ENCODE measurements at regions not wholly inside any gene's neighbourhood (a gene's known extent, or its start where the extent isn't known, plus 50 kb on each side); places are given as distances from the start of the nearest gene placed in this dataset.
A peak's percentile ranks its signal among the peaks of the same experiment; 100 is the strongest.
"Not testable (repeated sequence)": the region's sequence is repeated elsewhere in the genome, so short reads cannot be mapped to it uniquely, and the experiment has no call there.

DNA sequence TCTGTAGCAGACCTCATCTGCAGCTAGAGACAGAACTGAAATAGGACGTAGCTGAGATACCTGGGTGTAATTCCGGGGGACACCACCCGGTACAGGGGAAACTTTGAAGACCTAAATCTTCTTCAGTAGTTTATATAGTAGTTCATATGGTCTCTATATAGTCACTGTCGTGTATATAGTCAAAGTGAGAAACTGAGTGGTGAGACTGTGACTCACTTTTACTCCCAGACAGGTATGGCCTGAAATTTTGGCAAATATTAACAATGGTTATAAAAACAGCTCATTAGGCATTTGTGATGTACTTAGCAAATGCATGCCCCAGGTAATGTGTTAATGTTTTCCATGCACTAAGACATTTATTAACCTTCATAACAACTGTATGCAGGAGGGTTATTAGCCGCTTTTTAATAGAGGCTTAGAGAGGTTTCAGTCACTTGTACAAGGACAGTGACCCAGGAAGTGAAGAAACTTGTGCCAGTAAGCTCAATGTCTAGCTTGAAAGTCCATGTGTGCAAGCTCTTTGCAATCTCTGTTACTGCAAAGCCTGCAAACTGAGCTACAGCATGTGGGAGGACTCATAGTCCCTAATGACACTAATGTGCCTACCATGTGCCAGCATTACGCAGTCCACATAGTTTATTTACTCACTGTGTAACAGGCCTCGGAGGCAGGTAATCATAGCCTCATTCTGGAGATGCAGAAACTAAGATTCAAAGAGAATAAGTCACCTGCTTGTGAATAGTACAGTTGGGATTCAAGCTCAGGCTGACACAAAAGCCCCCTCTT, 165.4 kb upstream of the CHD6 start:
- no peak for DNase-seq

DNA sequence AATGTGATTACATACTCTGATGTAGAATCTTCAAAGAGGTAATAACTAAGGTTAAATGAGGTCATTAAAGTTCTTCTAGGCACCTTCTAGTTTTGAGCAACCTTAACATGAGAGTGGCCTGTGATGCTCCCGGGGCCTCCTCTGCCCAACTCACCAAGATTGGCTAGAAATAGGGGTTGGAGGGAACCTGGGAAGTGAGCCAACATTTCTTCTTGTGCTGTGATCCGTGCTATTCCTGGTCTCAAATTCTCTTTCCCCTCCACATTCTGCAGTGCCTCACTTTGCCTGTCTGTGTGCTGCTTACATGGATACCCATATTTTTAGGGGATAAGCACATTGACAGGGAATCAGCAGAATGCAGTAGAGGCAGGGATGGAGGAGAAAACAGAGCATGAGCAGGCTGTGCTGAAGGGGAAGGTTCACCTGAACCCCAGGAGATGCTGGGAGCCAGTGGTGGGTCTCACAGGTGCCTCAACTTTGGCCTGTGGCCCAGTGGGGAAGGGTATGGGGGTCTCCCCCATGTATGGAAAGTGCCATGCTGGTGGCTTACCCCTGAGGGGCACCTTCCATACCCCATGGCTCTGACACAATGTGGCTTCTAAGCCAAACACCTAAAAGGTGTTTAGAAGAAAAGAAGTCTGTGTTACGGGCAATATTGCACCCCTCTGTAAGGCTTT, 164.7 kb upstream of the CHD6 start:
- DNase-seq, result no peak

DNA sequence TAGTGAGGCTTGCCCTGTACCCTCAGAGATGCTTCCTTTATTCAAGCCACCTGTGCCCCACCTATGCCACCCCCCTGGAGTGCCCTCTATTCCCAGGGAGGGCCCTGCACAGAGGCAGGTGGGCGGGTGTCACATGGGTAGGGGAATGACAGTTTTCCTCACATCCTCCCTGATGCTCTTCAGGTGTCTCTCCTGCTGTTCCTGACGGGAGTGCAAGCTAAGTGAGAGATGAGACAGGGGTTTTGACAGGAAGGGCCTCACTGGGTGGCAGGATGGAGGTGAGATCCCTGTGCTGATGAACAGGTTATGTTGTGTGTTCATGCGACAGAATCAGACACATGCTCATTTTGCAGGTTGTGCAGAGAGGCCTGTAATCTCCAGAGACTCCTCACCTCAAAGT, 164.1 kb upstream of the CHD6 start:
- DNase-seq, result no peak

DNA sequence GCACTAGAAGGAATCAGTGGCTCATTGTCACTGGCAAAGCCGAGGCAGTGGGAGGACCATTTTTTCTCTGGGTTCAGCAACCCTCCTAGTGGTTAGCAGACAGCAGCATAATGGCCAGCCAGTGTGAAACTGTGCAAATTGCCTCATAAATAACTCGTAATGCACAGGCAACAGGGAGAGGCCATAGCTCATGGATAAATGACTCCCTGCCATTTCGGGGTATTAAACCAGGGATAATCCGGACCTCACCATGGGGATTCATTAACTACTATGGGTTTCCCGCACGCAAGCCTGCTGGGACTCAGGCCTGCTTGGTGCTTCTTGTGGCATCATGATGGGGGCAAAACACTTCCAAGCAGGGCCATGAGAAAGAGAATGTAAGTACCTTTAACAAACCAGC, 158.2 kb upstream of the CHD6 start:
- peak; percentile 31 for DNase-seq

DNA sequence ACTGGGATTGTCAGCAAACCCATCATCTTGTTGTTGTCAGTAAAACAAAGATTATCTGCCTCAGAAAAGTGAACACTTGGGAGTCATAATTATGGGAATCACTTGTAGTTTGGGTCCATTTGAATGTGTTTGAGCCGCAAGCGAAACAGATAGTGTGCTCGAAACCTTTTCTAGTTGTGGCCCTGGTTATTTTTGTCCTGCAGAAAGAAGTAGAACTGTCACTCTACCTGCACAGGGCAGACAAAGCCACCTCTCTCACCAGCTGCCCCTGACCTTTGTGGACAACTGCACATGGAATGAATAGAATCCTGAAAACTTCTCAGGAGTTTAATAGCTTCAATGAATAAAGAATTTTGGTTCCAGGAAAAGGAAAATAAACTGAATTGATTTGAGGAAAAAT, 156.1 kb upstream of the CHD6 start:
- DNase-seq, result no peak

DNA sequence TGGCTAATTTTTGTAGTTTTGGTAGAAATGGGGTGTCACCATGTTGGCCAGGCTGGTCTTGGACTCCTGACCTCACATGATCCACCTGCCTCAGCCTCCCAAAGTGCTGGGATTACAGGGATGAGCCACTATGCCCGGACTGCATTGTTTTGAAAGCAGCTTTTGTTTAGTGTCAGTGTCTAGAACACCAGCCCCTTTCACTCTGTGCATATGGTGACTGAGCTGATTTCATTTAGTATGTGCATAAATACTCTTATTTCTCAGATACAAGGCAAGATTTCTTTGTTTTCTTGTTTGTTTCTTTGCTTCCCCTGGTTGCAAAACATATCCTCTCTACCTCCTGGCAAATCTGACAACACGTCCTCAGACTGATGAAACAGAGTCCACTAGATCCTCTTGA, 152.8 kb upstream of the CHD6 start:
- DNase-seq, result no peak

DNA sequence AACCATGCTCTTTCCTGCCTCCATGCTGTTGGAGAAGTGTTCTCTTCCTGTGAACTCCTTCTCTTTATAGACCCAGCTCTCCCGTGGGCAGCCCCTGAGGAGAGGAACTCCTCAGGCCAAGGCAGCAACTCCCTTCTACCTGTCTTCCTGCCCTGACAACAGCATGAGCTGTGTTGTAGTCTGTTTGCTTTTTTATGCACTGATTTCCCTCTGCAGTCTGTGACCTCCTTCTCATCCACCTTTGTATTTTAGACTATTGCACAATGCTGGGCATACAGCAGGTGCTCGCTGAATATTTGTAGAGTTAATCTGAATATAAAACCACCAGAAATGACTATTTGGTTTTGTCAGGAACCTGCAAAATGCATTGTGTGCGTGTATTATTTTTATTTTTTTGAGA, 152.2 kb upstream of the CHD6 start:
- no peak for DNase-seq

DNA sequence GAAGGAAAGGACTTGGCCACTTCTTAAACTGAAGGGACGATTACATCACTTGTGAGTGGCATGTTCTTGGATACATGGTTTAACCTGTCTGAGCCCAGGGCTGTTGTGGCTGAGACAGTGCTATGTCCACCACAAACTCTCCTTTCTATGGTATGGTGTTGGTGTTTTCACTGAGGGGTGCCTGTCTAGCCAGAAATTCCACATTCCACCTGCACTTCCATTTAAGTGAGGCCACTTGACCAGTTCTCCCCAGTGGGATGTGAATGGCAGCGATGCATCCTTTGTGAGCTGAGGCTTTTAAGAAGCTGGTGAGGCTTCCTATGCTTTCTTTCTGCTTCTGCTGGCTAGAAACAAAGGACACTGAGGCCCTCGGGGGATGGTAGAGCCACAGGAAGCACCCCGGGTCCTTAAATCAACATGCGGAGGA, 151.4 kb upstream of the CHD6 start:
- no peak for DNase-seq

DNA sequence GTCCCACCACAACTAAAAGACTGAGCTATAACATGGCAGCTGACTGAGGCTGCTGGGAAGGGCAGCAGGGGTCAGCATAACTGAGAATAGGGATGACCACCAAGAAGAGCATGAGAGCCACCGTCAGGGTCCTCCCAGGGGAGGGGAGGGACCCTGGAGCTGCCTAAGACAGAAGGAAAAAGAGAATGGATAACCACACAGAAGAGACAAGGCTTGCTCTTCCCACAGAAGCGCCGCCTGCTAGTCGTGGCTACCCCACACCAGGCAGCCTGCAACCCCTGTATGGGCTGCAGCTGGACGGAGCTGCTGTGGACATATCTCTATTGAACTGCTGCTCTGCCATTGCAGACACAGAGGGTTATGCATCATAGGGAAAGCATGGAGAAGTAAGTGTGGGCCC, 132.0 kb upstream of the CHD6 start:
- no peak for DNase-seq

DNA sequence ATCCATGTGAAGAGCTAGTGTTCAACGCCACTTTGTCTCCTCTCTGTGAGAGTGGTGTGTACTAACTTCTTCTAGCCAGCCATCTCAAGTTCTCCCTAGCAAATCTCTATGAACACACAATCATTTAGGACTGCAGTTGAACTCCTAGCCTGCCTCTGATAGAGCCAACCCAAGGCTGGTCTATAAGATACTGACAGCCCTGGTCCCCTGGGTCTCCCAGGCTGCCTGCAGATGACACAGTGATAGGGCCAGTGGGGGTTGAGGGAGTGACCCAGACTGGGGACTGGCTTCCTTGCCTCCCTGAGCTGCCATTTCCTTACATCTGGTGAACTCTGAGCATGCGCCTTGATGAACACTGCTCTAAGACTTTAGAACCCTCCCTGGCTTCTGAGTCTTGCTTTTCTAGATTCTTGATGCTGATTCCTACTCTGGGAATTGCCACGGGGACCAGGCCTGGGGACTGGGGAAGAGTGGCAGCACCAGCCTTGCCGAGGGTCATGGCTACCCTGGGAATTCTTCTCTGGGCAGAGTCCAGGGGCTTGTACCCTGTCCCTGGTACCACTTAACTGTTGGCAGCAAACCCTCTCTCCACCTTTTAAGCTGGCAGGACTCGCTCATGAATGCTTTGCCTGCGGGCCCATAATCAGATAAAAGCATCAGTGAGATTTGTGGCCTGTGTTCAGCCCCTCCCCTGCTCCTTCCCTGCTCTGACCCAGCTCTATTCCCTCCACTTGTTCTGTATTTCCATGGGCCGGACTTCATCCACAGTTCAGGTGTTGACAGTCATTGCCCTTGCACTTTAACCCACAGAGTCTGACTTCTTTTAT, 130.8 kb upstream of the CHD6 start:
- DNase-seq, result no peak

DNA sequence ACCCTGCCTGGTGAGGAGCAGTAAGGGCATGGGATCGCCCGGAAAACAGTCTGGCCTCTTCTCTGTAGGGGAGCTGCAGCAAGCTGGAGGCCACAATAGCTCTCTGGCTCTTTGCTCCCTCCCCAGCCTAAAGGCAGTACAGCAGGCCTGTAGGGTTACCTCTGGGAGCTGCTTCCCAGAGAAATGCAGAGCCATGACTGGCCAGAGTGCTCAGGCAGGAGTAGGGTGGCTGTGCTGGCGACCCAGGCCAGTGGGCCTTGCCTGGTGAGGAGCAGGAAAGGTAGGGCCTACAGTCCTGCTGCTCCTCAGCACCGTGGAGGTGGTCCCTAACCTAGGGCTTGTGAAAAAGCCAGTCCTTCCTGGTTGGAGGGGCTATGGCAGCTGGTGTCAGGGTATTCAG, 129.9 kb upstream of the CHD6 start:
- no peak for DNase-seq

DNA sequence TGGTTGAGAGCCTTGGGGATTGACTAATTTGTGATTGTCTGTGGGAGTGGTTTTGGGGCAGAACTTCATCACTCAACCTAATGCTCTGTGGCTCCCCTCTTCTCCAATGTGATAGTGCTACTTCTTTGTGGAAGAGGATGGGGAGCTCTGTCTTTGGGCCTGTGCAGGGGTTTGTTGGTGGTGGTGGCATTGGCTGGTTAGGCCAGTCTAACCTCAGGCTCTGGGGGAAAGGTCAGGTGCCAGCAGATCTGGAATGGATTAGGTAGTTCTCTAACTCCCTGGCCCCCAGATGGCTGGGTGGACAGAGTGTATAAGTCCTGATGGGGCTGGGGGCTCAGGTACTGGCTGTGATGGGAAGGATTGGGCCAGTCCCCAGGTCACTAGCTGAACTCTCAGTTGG, 129.0 kb upstream of the CHD6 start:
- no peak for DNase-seq

DNA sequence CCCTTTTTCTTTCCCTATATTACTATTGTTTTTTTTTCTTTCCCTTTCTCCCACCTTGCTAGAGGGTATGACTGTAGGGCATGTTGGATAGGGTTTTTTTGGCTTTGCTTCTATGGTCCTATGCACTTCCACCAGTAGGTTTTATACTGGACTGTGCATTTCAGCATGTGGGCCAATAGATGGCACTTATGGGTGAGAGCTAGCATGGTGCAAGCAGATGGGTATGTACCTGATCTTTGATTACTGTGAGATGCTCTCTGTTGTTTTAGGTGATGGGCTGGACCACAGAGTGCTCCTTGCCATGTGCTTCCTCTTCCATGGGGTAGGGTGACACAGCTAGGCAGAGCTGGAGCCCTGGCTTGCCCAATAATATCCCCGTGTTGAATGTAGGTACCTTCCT, 128.5 kb upstream of the CHD6 start:
- DNase-seq, result no peak

DNA sequence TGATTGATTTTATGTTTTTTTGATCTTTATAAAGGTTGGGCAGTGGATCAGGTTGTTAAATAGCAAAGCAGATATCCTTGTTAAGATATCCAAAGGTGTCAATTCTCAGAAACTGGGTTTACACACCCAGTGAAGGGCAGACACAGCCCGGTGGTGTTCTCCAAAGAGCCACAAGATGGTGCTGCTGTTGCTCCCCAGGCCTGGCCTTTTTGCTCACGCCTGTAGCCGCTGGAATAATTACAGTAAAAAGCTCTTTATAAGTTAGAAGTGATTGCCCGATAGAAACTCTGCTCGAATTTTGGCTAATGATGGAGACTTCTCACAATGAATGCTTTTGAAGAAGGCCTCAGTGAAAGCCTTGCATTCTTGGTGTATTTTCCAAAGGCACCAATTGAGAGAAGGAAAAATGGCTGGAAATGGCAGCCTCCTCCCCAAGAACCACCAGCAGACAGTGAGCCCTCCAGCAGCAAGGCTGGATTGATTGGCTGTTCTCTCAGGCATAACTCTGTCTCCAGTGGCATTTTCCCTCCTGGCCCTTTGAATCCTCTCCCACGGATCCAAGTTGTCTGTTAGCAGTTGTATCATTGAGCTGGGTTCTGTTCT, 120.5 kb upstream of the CHD6 start:
- peak; percentile 75 for DNase-seq

DNA sequence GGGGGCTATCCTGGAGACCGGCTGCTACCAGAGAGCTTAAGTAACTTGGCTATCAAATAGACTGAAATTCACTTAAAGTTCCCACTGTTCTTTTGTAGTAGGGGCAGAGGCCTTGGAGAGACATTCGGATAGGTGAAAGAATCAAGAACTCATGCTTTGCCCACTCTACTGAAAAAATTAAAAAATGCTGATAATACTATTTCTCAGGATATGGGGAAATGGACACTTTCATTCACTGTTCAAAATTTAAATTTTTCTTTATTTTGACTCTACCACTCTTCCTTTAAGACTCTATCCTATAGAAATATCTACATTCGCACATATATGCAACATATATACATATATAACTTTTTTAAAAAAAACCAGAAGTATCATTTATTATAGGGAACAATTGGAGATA, 117.8 kb upstream of the CHD6 start:
- DNase-seq, result no peak

DNA sequence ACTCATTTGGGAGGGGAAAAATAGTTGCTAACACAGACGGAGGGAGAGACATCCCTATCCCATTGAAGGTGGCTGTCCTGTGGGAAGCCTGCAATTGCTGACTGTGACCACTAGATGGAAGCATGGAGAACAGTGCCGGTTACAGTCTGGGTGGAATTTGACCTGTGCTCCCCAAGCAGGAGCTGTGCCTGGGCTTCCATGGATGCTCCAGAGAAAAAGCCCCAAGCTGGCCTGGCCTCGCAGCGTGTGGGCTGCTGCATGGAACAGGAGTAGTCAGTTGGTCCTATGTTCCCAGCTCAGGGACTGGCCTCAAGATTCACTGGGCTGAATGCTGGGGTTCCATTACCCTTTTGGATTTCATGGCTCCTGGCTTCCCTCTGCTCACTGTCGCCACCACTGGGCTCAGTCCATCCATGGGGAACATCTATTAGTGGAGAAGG, 116.3 kb upstream of the CHD6 start:
- DNase-seq, result peak; percentile 66

DNA sequence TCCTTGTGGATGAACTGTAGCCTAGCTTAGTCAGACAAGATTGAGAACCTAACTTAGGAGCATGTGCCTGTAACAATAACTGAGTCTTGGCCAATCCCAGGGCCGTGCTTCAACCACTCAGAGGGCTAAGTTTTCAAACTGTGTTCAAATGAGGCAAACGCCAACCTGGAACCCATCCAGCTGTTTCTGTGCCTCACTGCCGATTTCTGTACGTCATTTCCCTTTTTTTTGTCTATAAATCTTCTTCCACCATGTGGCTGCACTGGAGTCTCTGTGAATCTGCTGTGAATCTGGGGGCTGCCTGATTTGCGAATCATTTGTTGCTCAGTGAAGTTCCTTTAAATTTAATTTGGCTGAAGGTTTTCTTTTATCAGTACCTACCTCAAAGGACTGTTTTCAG, 115.0 kb upstream of the CHD6 start:
- DNase-seq, result no peak

DNA sequence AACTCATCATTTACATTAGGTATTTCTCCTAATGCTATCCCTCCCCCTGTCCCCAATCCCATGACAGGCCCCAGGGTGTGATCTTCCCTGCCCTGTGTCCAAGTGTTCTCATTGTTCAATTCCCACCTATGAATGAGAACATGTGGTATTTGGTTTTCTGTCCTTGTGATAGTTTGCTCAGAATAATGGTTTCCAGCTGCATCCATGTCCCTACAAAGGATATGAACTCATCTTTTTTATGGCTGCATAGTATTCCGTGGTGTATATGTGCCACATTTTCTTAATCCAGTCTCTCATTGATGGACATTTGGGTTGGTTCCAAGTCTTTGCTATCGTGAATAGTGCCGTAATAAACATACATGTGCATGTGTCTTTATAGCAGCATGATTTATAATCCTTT, 113.0 kb upstream of the CHD6 start:
- DNase-seq, result not testable (repeated sequence)

DNA sequence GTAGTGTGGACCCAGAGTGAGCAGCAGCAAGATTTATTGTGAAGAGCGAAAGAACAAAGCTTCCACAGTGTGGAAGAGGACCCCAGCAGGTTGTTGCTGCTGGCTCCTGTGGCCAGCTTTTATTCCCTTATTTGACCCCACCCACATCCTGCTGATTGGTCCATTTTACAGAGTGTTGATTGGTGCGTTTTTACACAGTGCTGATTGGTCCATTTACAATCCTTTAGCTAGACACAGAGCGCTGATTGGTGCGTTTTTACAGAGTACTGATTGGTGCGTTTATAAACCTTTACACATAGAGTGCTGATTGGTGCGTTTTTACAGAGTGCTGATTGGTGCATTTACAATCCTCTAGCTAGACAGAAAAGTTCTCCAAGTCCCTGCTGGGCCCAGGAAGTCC, 109.5 kb upstream of the CHD6 start:
- DNase-seq, result not testable (repeated sequence)

DNA sequence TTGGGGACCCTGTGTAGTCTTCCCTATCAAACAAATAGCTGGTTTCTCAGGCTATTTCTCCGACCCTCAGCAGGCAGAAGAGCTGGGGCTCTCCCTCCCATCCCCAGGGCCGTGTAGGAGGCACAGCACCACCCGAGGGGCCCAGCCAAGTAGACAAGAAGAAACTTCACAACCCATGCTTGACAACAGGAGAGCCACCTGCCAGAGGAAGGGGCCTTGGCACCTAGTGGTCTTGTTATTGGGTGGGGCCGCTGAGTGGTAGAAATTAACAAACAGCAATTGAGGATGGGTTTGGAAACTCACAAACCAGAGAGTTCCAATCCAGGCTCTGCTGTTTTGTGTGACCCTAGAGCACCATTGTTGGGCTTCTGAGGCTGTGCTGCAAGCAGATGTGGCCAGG, 108.5 kb upstream of the CHD6 start:
- no peak for DNase-seq

DNA sequence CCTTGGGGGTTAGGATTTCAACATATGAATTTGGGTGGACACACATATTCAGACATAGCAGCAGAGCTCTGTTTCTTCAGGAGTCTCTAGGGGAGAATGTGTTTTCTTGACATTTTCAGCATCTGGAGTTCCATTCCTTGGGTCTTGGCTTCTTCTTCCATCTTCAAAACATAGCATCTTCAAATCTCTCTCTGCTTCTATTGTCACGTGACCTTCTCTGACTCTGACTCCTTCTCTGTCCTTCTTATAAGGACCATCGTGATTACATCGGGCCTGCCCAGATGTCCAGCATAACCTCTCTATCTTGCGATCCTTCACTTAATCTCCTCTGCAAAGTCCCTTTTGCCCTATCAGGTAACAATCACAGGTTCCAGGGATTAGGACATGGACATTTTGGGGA, 101.0 kb upstream of the CHD6 start:
- DNase-seq, result no peak

DNA sequence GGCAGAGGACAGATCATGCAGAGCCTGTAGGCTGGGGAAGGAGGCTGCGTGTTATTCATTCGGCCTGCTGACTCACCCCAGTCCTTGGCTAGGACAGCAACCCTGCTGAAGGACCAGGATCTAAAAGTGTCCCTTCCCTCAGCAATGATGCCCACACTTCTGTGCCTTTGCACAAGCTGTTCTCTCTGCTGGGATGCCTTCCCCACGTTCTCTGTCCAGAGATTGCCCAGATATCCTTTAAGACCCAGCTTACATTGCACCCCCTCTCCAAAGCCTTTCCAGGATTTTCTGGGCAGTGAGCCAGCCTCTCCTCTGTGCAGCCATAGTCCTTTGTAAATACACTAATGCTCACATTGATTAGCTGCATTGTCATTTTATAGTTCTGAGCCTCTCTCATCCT, 99.3 kb upstream of the CHD6 start:
- DNase-seq, result peak; percentile 48

DNA sequence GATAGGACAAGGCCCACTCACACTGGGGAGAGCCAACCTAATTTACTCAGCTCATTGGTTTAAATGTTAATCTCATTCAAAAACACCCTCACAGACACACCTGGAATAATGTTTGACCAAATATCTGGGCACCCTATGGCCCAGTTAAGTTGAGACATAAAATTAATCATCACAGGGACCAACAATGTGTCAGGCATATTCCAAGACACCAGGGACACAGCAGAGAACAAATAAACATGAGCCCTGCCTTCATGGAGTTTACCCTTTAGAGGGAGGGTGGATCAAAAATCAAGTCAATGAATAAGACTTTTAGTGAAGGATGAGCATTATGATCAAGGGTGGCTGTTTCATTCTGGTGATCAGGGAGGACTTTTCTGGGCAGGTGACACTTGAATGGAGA, 98.7 kb upstream of the CHD6 start:
- no peak for DNase-seq
